Mammary epithelial cell (primary cell): ENCODE measurements at regions not wholly inside any gene's neighbourhood (a gene's known extent, or its start where the extent isn't known, plus 50 kb on each side); places are given as distances from the start of the nearest gene placed in this dataset.

Source experiments
- EZH2 ChIP-seq: IDR thresholded peaks from 2 replicates; pipeline ENCODE4 v1.6.1; 2012; ENCODE audit warnings: low read length, inconsistent platforms, borderline replicate concordance
- TF ChIP-seq, protein P1 (sequence below), 2 donors: IDR thresholded peaks in 1 of 2; conservative IDR thresholded peaks in 1 of 2; 2 replicates each; pipeline ENCODE4 v1.5.1; 2011 to 2012; ENCODE audit warnings: inconsistent platforms in 2 of 2, low read length in 2 of 2, mild to moderate bottlenecking in 2 of 2, control low read depth in 1 of 2, low read depth in 1 of 2; ENCODE audit not compliant: insufficient read depth in 1 of 2; ENCODE audit errors: extremely low read depth in 1 of 2

DNA sequence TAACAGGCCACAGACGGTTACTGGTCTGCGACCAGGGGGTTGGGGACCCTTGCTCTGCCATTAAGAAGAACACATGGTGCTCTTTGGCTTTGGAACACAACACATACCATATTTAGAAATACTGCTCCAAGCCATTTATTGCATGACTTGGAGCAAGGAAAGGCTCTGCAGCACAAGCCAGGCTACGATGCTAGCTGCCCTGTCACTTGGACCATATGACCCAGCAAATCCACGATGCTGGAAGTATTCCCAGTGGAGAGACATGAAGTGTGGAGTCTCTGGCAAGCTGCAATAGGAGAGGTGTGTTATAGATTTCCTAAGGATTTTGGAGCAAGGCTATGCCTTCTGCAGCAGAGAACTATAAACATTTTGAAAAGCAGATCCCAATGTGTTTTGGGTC is 171.2 kb downstream of the HAUS1 start:
- TF ChIP-seq, protein P1, sequence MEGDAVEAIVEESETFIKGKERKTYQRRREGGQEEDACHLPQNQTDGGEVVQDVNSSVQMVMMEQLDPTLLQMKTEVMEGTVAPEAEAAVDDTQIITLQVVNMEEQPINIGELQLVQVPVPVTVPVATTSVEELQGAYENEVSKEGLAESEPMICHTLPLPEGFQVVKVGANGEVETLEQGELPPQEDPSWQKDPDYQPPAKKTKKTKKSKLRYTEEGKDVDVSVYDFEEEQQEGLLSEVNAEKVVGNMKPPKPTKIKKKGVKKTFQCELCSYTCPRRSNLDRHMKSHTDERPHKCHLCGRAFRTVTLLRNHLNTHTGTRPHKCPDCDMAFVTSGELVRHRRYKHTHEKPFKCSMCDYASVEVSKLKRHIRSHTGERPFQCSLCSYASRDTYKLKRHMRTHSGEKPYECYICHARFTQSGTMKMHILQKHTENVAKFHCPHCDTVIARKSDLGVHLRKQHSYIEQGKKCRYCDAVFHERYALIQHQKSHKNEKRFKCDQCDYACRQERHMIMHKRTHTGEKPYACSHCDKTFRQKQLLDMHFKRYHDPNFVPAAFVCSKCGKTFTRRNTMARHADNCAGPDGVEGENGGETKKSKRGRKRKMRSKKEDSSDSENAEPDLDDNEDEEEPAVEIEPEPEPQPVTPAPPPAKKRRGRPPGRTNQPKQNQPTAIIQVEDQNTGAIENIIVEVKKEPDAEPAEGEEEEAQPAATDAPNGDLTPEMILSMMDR (conservative IDR thresholded peaks at IDR 0.05 in 1 of 2, IDR thresholded peaks at IDR 0.05 in 1 of 2; ENCODE audit: extremely low read depth in 1 of 2, insufficient read depth in 1 of 2, low read depth in 1 of 2, low read length in 2 of 2): no peak
- no peak for TF ChIP-seq EZH2
